ENCODE measurements at regions not wholly inside any gene's neighbourhood (a gene's known extent, or its start where the extent isn't known, plus 50 kb on each side); places are given as distances from the start of the nearest gene placed in this dataset.

DNA sequence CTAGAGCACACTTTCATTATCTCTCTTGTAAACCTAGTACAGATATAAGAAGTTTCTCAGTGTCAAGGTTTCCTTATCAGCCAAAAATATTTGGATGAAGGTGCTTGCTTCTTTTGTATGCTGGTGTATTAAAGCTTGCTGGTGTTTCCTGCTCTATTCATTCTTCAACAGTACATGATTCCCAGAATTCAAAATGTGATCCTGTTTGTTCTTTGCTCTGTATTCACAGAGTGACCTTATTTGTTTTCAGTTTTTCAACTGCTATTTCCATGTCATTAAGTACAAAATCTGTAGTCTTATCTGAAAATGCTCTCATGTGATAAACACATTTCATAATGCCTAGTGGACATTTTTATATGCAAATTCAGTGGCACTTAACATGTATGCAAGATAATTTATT is 1185.8 kb downstream of the SUCLG1 start:
- ATAC-seq (ENCODE audit: insufficient read depth, low read depth), result no peak
- Histone ChIP-seq H3K79me2 (ENCODE audit: insufficient read depth, low read length) (no peaks in the 10 kb centered on the region), H3K4me3 (ENCODE audit: low read depth in 1 of 2, low read length in 2 of 2) (no peak overlapping the region), H3K27me3 (ENCODE audit: insufficient read depth, low read length, poor library complexity) (no peaks in the 10 kb centered on the region), H3K9me3 (ENCODE audit: insufficient read depth, low read length, severe bottlenecking) (peaks cover 5% of the 10 kb centered on the region), H3K4me1 (ENCODE audit: insufficient read depth, low read length) (no peaks in the 10 kb centered on the region), H4K20me1 (ENCODE audit: insufficient read depth, low read length) (no peaks in the 10 kb centered on the region), H3K9ac (ENCODE audit: low read depth, low read length) (no peak overlapping the region), H3K4me2 (ENCODE audit: insufficient read depth, low read length) (no peak overlapping the region), H3K27ac (ENCODE audit: low read length) (no peak overlapping the region), H3K36me3 (ENCODE audit: insufficient read depth, low read length) (no peaks in the 10 kb centered on the region), H2AFZ (ENCODE audit: low read depth, low read length) (no peak overlapping the region)
- TF ChIP-seq, protein P1, sequence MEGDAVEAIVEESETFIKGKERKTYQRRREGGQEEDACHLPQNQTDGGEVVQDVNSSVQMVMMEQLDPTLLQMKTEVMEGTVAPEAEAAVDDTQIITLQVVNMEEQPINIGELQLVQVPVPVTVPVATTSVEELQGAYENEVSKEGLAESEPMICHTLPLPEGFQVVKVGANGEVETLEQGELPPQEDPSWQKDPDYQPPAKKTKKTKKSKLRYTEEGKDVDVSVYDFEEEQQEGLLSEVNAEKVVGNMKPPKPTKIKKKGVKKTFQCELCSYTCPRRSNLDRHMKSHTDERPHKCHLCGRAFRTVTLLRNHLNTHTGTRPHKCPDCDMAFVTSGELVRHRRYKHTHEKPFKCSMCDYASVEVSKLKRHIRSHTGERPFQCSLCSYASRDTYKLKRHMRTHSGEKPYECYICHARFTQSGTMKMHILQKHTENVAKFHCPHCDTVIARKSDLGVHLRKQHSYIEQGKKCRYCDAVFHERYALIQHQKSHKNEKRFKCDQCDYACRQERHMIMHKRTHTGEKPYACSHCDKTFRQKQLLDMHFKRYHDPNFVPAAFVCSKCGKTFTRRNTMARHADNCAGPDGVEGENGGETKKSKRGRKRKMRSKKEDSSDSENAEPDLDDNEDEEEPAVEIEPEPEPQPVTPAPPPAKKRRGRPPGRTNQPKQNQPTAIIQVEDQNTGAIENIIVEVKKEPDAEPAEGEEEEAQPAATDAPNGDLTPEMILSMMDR (IDR thresholded peaks at IDR 0.05; ENCODE audit: borderline replicate concordance, extremely low read depth, low read length, poor library complexity, severe bottlenecking), result no peak
- no peak for TF ChIP-seq EZH2 (IDR thresholded peaks at IDR 0.05; ENCODE audit: borderline replicate concordance, low read depth, low read length, severe bottlenecking)
- no peak for DNase-seq

DNA sequence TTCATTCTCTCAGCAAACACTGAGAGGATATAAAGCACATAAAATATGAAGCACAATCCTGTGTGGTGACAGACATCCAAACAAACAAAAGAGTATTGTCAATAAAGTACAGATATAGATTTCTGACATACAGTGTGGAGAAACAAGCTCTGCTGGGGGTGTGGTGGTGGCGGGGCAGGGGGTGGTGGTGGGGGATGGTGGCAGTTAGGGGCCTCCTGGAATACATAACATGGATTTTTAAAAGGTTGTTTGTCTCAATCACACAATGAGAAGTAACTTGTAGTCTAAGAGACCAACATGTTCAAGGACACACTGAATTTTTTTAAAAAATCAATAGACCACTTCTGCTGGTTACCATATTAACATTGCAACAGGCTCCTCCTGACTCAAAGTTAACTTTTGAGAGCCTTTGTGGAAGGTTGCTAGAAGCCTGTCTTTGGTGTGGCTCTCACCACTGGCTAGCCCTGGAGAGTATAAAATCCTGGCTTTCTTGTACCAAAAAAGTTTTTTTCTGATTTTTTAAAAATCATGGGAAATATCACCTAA is 1197.4 kb downstream of the SUCLG1 start:
- TF ChIP-seq EZH2 (IDR thresholded peaks at IDR 0.05; ENCODE audit: borderline replicate concordance, low read depth, low read length, severe bottlenecking), result no peak
- TF ChIP-seq, protein P1 (IDR thresholded peaks at IDR 0.05; ENCODE audit: borderline replicate concordance, extremely low read depth, low read length, poor library complexity, severe bottlenecking), result no peak
- Histone ChIP-seq H3K36me3 (ENCODE audit: insufficient read depth, low read length) (no peaks in the 10 kb centered on the region), H3K9ac (ENCODE audit: low read depth, low read length) (no peak overlapping the region), H3K27me3 (ENCODE audit: insufficient read depth, low read length, poor library complexity) (no peaks in the 10 kb centered on the region), H3K9me3 (ENCODE audit: insufficient read depth, low read length, severe bottlenecking) (no peaks in the 10 kb centered on the region), H3K27ac (ENCODE audit: low read length) (no peak overlapping the region), H2AFZ (ENCODE audit: low read depth, low read length) (no peak overlapping the region), H3K4me3 (ENCODE audit: low read depth in 1 of 2, low read length in 2 of 2) (no peak overlapping the region), H3K4me2 (ENCODE audit: insufficient read depth, low read length) (no peak overlapping the region), H3K79me2 (ENCODE audit: insufficient read depth, low read length) (no peaks in the 10 kb centered on the region), H4K20me1 (ENCODE audit: insufficient read depth, low read length) (no peaks in the 10 kb centered on the region), H3K4me1 (ENCODE audit: insufficient read depth, low read length) (no peaks in the 10 kb centered on the region)
- no peak for DNase-seq
- no peak for ATAC-seq (ENCODE audit: insufficient read depth, low read depth)

DNA sequence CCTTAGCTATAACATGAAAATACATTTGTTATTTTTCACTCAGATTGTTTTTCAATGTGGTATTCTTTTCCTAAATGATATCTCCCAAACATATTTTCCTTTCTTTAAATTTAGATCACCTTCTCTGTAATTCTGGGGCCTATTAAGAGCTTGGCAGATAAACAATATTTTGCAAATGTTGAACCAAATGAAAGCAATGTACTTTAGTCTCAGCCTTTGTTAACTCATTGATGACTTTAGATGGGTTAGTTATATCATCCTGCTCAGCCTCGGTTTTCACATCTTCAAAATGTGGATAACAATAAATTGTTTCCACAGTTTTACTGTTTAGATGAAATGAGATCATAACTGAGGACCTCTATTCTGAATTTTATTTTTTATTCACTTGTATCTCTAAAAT is 1205.2 kb downstream of the SUCLG1 start:
- no peaks in the 10 kb centered on the region for H3K36me3 ChIP-seq (ENCODE audit: insufficient read depth, low read length)
- H3K9ac ChIP-seq (ENCODE audit: low read depth, low read length), result no peak overlapping the region
- no peak overlapping the region for H3K27ac ChIP-seq (ENCODE audit: low read length)
- H2AFZ ChIP-seq (ENCODE audit: low read depth, low read length), result no peak overlapping the region
- H3K4me2 ChIP-seq (ENCODE audit: insufficient read depth, low read length), result no peak overlapping the region
- no peak for ATAC-seq (ENCODE audit: insufficient read depth, low read depth)
- H3K79me2 ChIP-seq (ENCODE audit: insufficient read depth, low read length), result no peaks in the 10 kb centered on the region
- no peaks in the 10 kb centered on the region for H3K4me1 ChIP-seq (ENCODE audit: insufficient read depth, low read length)
- no peak for TF ChIP-seq EZH2 (IDR thresholded peaks at IDR 0.05; ENCODE audit: borderline replicate concordance, low read depth, low read length, severe bottlenecking)
- TF ChIP-seq, protein P1 (IDR thresholded peaks at IDR 0.05; ENCODE audit: borderline replicate concordance, extremely low read depth, low read length, poor library complexity, severe bottlenecking), result no peak
- H3K9me3 ChIP-seq (ENCODE audit: insufficient read depth, low read length, severe bottlenecking), result no peaks in the 10 kb centered on the region
- H4K20me1 ChIP-seq (ENCODE audit: insufficient read depth, low read length), result no peaks in the 10 kb centered on the region
- DNase-seq, result no peak
- H3K27me3 ChIP-seq (ENCODE audit: insufficient read depth, low read length, poor library complexity), result no peaks in the 10 kb centered on the region
- H3K4me3 ChIP-seq (ENCODE audit: low read depth in 1 of 2, low read length in 2 of 2), result no peak overlapping the region
